B cell (primary cell): ENCODE measurements at regions not wholly inside any gene's neighbourhood (a gene's known extent, or its start where the extent isn't known, plus 50 kb on each side); places are given as distances from the start of the nearest gene placed in this dataset.

ENCODE experiments used
- CTCF ChIP-seq: fragments of 200-600 bp; IDR thresholded peaks from one replicate; pipeline ENCODE4 v1.8.0; 2022; ENCODE audit warnings: antibody characterized with exemption, mild to moderate bottlenecking
- EZH2 ChIP-seq: IDR thresholded peaks from 2 replicates; pipeline ENCODE4 v1.6.1; 2012; ENCODE audit warnings: borderline replicate concordance, low read depth, mild to moderate bottlenecking, moderate library complexity, low read length; ENCODE audit not compliant: insufficient read depth, poor library complexity, severe bottlenecking

- TF ChIP-seq CTCF (no peak), EZH2 (no peak)
These were observed 65.6 kb downstream of the POM121L12 start for GRCh38 chr7:53101026-53101425.
